SK-N-MC (cell line): ENCODE measurements at regions not wholly inside any gene's neighbourhood (a gene's known extent, or its start where the extent isn't known, plus 50 kb on each side); places are given as distances from the start of the nearest gene placed in this dataset.

Source experiments
- EZH2 ChIP-seq: fragments of 200-600 bp; sonication (generic); IDR thresholded peaks from one replicate; pipeline ENCODE4 v1.6.1; 2017; ENCODE audit warnings: antibody characterized with exemption
- POLR2AphosphoS5 ChIP-seq: IDR thresholded peaks from 2 replicates; pipeline ENCODE4 v1.6.1; 2012; ENCODE audit warnings: mild to moderate bottlenecking, low read depth, low read length, borderline replicate concordance

DNA sequence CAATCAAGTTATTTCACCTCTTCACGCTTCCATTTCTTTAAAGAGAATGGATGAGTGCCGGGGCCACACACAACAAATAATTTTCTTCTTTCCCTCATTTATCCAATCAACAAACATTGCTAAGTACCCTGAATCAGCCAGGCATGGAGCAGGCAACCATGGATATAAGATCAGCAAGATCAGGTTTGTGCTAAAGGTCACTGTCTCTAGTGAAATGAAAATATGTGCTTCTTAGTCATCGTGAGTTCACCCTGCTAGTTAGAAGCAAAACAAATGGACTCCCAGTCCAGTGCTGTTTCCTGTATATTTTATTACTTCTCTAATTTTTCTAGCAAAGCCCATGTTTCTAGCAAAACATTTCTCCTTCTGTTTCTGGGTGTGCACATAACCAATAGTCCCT, 629.2 kb downstream of the BNC2 start:
- TF ChIP-seq EZH2: no peak
- TF ChIP-seq POLR2AphosphoS5: no peak
